SK-N-SH (cell line): ENCODE measurements at regions not wholly inside any gene's neighbourhood (a gene's known extent, or its start where the extent isn't known, plus 50 kb on each side); places are given as distances from the start of the nearest gene placed in this dataset.

Experiments used
- CTCF ChIA-PET: fragments of 300-600, 350-600 bp; formaldehyde crosslinking; extraction: SDS; loops from one replicate; lab custom pipeline; 2021; lab: Yijun Ruan, JAX
- POLR2A ChIA-PET: fragments of 350-600 bp; sonication (Branson Sonifier 250); formaldehyde crosslinking; extraction: SDS; loops from one replicate; lab custom pipeline; 2020; ENCODE audit warnings: antibody characterized with exemption, inconsistent platforms; lab: Yijun Ruan, JAX
- DNase-seq: peaks from one replicate; pipeline ENCODE4 v3.0.0; 2012
- H2AFZ ChIP-seq: fragments of 200-600 bp; sonication (generic); 2 replicates; pipeline ENCODE4 v1.8.1; 2016; ENCODE audit warnings: antibody characterized with exemption, mild to moderate bottlenecking, low read depth
- H3F3A ChIP-seq: fragments of 200-600 bp; sonication (generic); replicated peaks from 2 replicates; pipeline ENCODE3; 2016; ENCODE audit warnings: antibody characterized with exemption, mild to moderate bottlenecking; ENCODE audit not compliant: insufficient read depth
- H3K27ac ChIP-seq, 2 experiments: fragments of 200-500 bp in 1 of 2; fragments of 200-600 bp in 1 of 2; sonication (Bioruptor generic) in 1 of 2; sonication (generic), shearing (Covaris generic) in 1 of 2; 2 replicates each; pipeline versions ENCODE4 v1.5.1 to v1.6.1; 2014 to 2016; ENCODE audit warnings: low read depth in 2 of 2, inconsistent platforms in 1 of 2, low read length in 1 of 2, mild to moderate bottlenecking in 1 of 2, mixed read lengths in 1 of 2
- H3K27me3 ChIP-seq: fragments of 200-600 bp; sonication (generic), shearing (Covaris generic); 2 replicates; pipeline ENCODE4 v1.6.1; 2016; ENCODE audit warnings: mixed run types; ENCODE audit not compliant: insufficient read depth
- H3K36me3 ChIP-seq, 2 experiments: fragments of 200-500 bp in 1 of 2; fragments of 200-600 bp in 1 of 2; sonication (Bioruptor generic) in 1 of 2; sonication (generic) in 1 of 2; replicated peaks in 1 of 2; 2 replicates each; pipeline versions ENCODE3 to v1.5.1; 2014 to 2016; ENCODE audit warnings: low read length in 1 of 2, mild to moderate bottlenecking in 1 of 2; ENCODE audit not compliant: insufficient read depth in 2 of 2, control insufficient read depth in 1 of 2
- H3K4me1 ChIP-seq, 2 experiments: fragments of 200-500 bp in 1 of 2; fragments of 200-600 bp in 1 of 2; sonication (Bioruptor generic) in 1 of 2; sonication (generic), shearing (Covaris generic) in 1 of 2; 2 replicates each; pipeline versions ENCODE4 v1.5.1 to v1.6.1; 2014 to 2016; ENCODE audit warnings: low read depth in 1 of 2, low read length in 1 of 2, mixed run types in 1 of 2; ENCODE audit not compliant: insufficient read depth in 2 of 2, control insufficient read depth in 1 of 2
- H3K4me2 ChIP-seq: fragments of 200-600 bp; sonication (generic), shearing (Covaris generic); 2 replicates; pipeline ENCODE4 v1.6.1; 2017; ENCODE audit warnings: mixed run types
- H3K4me3 ChIP-seq, 2 experiments: fragments of 200-500 bp in 1 of 2; fragments of 200-600 bp in 1 of 2; sonication (Bioruptor generic) in 1 of 2; sonication (generic), shearing (Covaris generic) in 1 of 2; 2 replicates each; pipeline versions ENCODE4 v1.5.1 to v1.8.1; 2014 to 2016; ENCODE audit warnings: low read depth in 2 of 2, inconsistent platforms in 1 of 2, low read length in 1 of 2, mild to moderate bottlenecking in 1 of 2, mixed read lengths in 1 of 2, moderate library complexity in 1 of 2
- H3K79me2 ChIP-seq: fragments of 200-600 bp; sonication (generic); 2 replicates; pipeline ENCODE4 v1.8.1; 2017; ENCODE audit warnings: mild to moderate bottlenecking; ENCODE audit not compliant: insufficient read depth
- H3K9ac ChIP-seq: fragments of 200-600 bp; sonication (generic); 2 replicates; pipeline ENCODE4 v1.6.1; 2017; ENCODE audit warnings: mixed run types
- H3K9me2 ChIP-seq: fragments of 200-600 bp; sonication (generic); 2 replicates; pipeline ENCODE4 v1.6.1; 2017; ENCODE audit warnings: mixed run types
- H3K9me3 ChIP-seq: fragments of 200-600 bp; sonication (generic); 2 replicates; pipeline ENCODE4 v1.6.1; 2017; ENCODE audit warnings: mixed run types, mild to moderate bottlenecking, moderate library complexity
- H4K20me1 ChIP-seq: fragments of 200-600 bp; sonication (generic); 2 replicates; pipeline ENCODE4 v1.6.1; 2017; ENCODE audit warnings: mild to moderate bottlenecking, mixed run types; ENCODE audit not compliant: insufficient read depth
- CHD2 ChIP-seq: fragments of 150-350 bp; IDR thresholded peaks from 2 replicates; pipeline ENCODE4 v1.6.1; 2018; ENCODE audit warnings: low read length; ENCODE audit not compliant: partially characterized antibody
- EP300 ChIP-seq, 2 experiments: IDR thresholded peaks; 2 replicates each; pipeline versions ENCODE4 v1.4.0 to v1.6.1; 2012; ENCODE audit warnings: borderline replicate concordance in 1 of 2, low read depth in 1 of 2, low read length in 1 of 2
- EZH2phosphoT487 ChIP-seq: fragments of 200-600 bp; sonication (generic); IDR thresholded peaks from 2 replicates; pipeline ENCODE4 v1.6.1; 2017; ENCODE audit warnings: low read depth, mixed run types, mild to moderate bottlenecking, antibody characterized with exemption, moderate library complexity, borderline replicate concordance
- FOXJ3 ChIP-seq: sonication (generic); formaldehyde crosslinking; IDR thresholded peaks from 2 replicates; pipeline ENCODE4 v1.5.1; 2020; ENCODE audit warnings: mild to moderate bottlenecking, missing genetic modification reagents
- GATA2 ChIP-seq: sonication (generic); formaldehyde crosslinking; IDR thresholded peaks from 2 replicates; pipeline ENCODE4 v1.5.0; 2020; ENCODE audit warnings: mild to moderate bottlenecking, missing genetic modification reagents
- IRF3 ChIP-seq: fragments of 150-350 bp; IDR thresholded peaks from 2 replicates; pipeline ENCODE4 v1.6.1; 2016; ENCODE audit warnings: mild to moderate bottlenecking, low read depth, low read length
- JUND ChIP-seq: IDR thresholded peaks from 2 replicates; pipeline ENCODE4 v1.4.0; 2012
- MEF2A ChIP-seq: IDR thresholded peaks from 2 replicates; pipeline ENCODE4 v1.4.0; 2012; ENCODE audit warnings: low read depth, borderline replicate concordance
- MXI1 ChIP-seq: IDR thresholded peaks from 2 replicates; pipeline ENCODE4 v1.6.1; 2012; ENCODE audit warnings: mild to moderate bottlenecking, low read depth, low read length, improper control_type of control experiment
- NFIC ChIP-seq: IDR thresholded peaks from 2 replicates; pipeline ENCODE4 v1.4.0; 2012; ENCODE audit warnings: borderline replicate concordance
- NRF1 ChIP-seq: IDR thresholded peaks from 2 replicates; pipeline ENCODE4 v1.6.1; 2012; ENCODE audit warnings: low read depth, mild to moderate bottlenecking, low read length
- RCOR1 ChIP-seq: fragments of 150-350 bp; IDR thresholded peaks from 2 replicates; pipeline ENCODE4 v1.6.1; 2017; ENCODE audit warnings: antibody characterized with exemption, low read length
- REST ChIP-seq: IDR thresholded peaks from 2 replicates; pipeline ENCODE4 v1.6.1; 2012; ENCODE audit warnings: mild to moderate bottlenecking, low read depth, low read length, moderate library complexity
- RXRA ChIP-seq: IDR thresholded peaks from 2 replicates; pipeline ENCODE4 v1.4.0; 2012; ENCODE audit warnings: low read depth, mild to moderate bottlenecking, borderline replicate concordance
- TAF1 ChIP-seq: IDR thresholded peaks from 2 replicates; pipeline ENCODE4 v1.6.1; 2012; ENCODE audit warnings: low read depth, mild to moderate bottlenecking, low read length, moderate library complexity, borderline replicate concordance
- TCF12 ChIP-seq: IDR thresholded peaks from 2 replicates; pipeline ENCODE4 v1.4.0; 2012
- YY1 ChIP-seq: IDR thresholded peaks from 2 replicates; pipeline ENCODE4 v1.4.0; 2012; ENCODE audit warnings: low read depth, mild to moderate bottlenecking
- WGBS: methylation state at CpG from one replicate; pipeline ENCODE4 v1.1.6; 2017; ENCODE audit warnings: low lambda C conversion rate; 5-methylcytosine and 5-hydroxymethylcytosine counted together
- TF ChIP-seq, protein P1 (sequence below): fragments of 150-350 bp; IDR thresholded peaks from 2 replicates; pipeline ENCODE4 v1.6.1; 2017; ENCODE audit warnings: antibody characterized with exemption, low read length, low read depth, borderline replicate concordance
- TF ChIP-seq, protein P2 (sequence below): fragments of 200-600 bp; sonication (generic); IDR thresholded peaks from 2 replicates; pipeline ENCODE4 v1.6.1; 2017; ENCODE audit warnings: antibody characterized with exemption, mild to moderate bottlenecking, moderate library complexity

DNA sequence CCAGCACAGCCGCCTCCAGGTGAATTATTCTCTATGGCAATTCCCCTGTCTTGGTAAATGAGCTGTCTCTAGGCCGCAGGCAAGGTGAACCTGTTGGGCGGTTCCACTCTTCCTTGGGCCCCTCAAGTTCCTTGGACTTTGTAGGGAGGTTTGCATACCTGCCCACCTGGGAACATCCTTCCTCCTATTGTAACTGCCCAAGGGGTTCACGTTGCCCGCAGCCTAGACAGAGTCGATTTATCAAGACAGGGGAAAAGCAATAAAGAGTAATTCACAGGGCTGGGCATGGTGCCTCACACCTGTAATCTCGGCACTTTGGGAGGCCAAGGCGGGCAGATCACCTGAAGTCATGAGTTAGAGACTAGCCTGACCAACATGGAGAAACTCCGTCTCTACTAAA is 122.5 kb downstream of the KCNJ18 start:
- 5% methylated on average over 9 of the region's 9 CpGs for WGBS
- no peak overlapping the region for H3K27ac ChIP-seq
- peaks cover 17% of the 10 kb centered on the region; the same call in 1 of the 2 replicates for H3K27me3 ChIP-seq
- H3K9me3 ChIP-seq: no peaks in the 10 kb centered on the region
- H3K4me3 ChIP-seq: no peak overlapping the region
- H3K4me1 ChIP-seq: no peaks in the 10 kb centered on the region
- no peaks in the 10 kb centered on the region for H4K20me1 ChIP-seq
- H3K4me2 ChIP-seq: no peak overlapping the region
- CTCF ChIA-PET: no interaction called here
- TF ChIP-seq IRF3 (no peak), CHD2 (no peak), TAF1 (no peak), RCOR1 (no peak), TCF12 (no peak), EP300 (IDR thresholded peaks at IDR 0.05; ENCODE audit: borderline replicate concordance in 1 of 2, low read depth in 1 of 2, low read length in 1 of 2) (no peak), GATA2 (CRISPR knock-in tag) (no peak), JUND (no peak), MXI1 (no peak), NRF1 (no peak), NFIC (no peak), YY1 (no peak), RXRA (no peak), EZH2phosphoT487 (no peak), REST (no peak), MEF2A (no peak), FOXJ3 (CRISPR knock-in tag) (no peak)
- TF ChIP-seq, protein P1, sequence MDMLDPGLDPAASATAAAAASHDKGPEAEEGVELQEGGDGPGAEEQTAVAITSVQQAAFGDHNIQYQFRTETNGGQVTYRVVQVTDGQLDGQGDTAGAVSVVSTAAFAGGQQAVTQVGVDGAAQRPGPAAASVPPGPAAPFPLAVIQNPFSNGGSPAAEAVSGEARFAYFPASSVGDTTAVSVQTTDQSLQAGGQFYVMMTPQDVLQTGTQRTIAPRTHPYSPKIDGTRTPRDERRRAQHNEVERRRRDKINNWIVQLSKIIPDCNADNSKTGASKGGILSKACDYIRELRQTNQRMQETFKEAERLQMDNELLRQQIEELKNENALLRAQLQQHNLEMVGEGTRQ: no peak
- TF ChIP-seq, protein P2, sequence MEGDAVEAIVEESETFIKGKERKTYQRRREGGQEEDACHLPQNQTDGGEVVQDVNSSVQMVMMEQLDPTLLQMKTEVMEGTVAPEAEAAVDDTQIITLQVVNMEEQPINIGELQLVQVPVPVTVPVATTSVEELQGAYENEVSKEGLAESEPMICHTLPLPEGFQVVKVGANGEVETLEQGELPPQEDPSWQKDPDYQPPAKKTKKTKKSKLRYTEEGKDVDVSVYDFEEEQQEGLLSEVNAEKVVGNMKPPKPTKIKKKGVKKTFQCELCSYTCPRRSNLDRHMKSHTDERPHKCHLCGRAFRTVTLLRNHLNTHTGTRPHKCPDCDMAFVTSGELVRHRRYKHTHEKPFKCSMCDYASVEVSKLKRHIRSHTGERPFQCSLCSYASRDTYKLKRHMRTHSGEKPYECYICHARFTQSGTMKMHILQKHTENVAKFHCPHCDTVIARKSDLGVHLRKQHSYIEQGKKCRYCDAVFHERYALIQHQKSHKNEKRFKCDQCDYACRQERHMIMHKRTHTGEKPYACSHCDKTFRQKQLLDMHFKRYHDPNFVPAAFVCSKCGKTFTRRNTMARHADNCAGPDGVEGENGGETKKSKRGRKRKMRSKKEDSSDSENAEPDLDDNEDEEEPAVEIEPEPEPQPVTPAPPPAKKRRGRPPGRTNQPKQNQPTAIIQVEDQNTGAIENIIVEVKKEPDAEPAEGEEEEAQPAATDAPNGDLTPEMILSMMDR: no peak
- H3K36me3 ChIP-seq: no peaks in the 10 kb centered on the region
- no peaks in the 10 kb centered on the region for H3K9me2 ChIP-seq
- POLR2A ChIA-PET: no interaction called here
- H3K9ac ChIP-seq: no peak overlapping the region
- H2AFZ ChIP-seq: no peak overlapping the region
- no peaks in the 10 kb centered on the region for H3F3A ChIP-seq
- DNase-seq: no peak
- H3K79me2 ChIP-seq: no peaks in the 10 kb centered on the region
